Upper lobe of right lung (tissue), 1 donor: ENCODE measurements at regions not wholly inside any gene's neighbourhood (a gene's known extent, or its start where the extent isn't known, plus 50 kb on each side); places are given as distances from the start of the nearest gene placed in this dataset.

Experiments
- ATAC-seq: fragments of 200-7000 bp; cut with Tn5 transposase; one replicate; pipeline ENCODE4 v1.9.1; 2020; ENCODE audit warnings: mild to moderate bottlenecking, moderate library complexity
- DNase-seq: peaks from one replicate; pipeline ENCODE4 v3.0.0-alpha.2; 2020
- H3K27ac ChIP-seq: fragments of 200-600 bp; one replicate; pipeline ENCODE4 v1.8.0; 2022
- H3K27me3 ChIP-seq: fragments of 200-600 bp; one replicate; pipeline ENCODE4 v1.8.0; 2022; ENCODE audit warnings: mild to moderate bottlenecking
- H3K36me3 ChIP-seq: fragments of 200-600 bp; one replicate; pipeline ENCODE4 v1.8.0; 2022
- H3K4me1 ChIP-seq: fragments of 200-600 bp; one replicate; pipeline ENCODE4 v1.8.0; 2022
- H3K4me3 ChIP-seq: fragments of 200-600 bp; one replicate; pipeline ENCODE4 v1.8.0; 2022; ENCODE audit warnings: mild to moderate bottlenecking
- H3K9me3 ChIP-seq: fragments of 200-600 bp; one replicate; pipeline ENCODE4 v1.8.0; 2022
- CTCF ChIP-seq: fragments of 200-600 bp; IDR thresholded peaks from one replicate; pipeline ENCODE4 v1.8.0; 2022; ENCODE audit warnings: antibody characterized with exemption
- intact Hi-C: fragments of 100-400 bp; cut with DNase I; formaldehyde crosslinking; loops from one replicate; pipeline ENCODE4 v1.11.0; 2022
- donor health status: DM: no; HTN: yes; CAD: no; lungs with severe emphysema.

- Histone ChIP-seq H3K27ac (no peak overlapping the region), H3K27me3 (no peaks in the 10 kb centered on the region), H3K36me3 (no peaks in the 10 kb centered on the region), H3K9me3 (no peaks in the 10 kb centered on the region), H3K4me3 (no peak overlapping the region), H3K4me1 (no peaks in the 10 kb centered on the region)
- no peak for ATAC-seq
- intact Hi-C loops = no loop called here
- TF ChIP-seq CTCF = no peak
- DNase-seq = no peak
Measured at GRCh38 chr3:148173851-148174250, 523.9 kb upstream of the AGTR1 start.

GRCh38 chr3:148175214-148175613 is 522.5 kb upstream of the AGTR1 start:
- ATAC-seq = no peak
- Histone ChIP-seq H3K9me3 (no peaks in the 10 kb centered on the region), H3K36me3 (no peaks in the 10 kb centered on the region), H3K27me3 (no peaks in the 10 kb centered on the region), H3K4me1 (no peaks in the 10 kb centered on the region), H3K4me3 (no peak overlapping the region), H3K27ac (no peak overlapping the region)
- intact Hi-C loops = no loop called here
- no peak for DNase-seq
- TF ChIP-seq CTCF = no peak

- Histone ChIP-seq H3K4me1 (no peaks in the 10 kb centered on the region), H3K36me3 (no peaks in the 10 kb centered on the region), H3K27ac (no peak overlapping the region), H3K27me3 (no peaks in the 10 kb centered on the region), H3K9me3 (no peaks in the 10 kb centered on the region), H3K4me3 (no peak overlapping the region)
- TF ChIP-seq CTCF = no peak
- ATAC-seq (no peak), DNase-seq (no peak)
- intact Hi-C loops = no loop called here
Measured at GRCh38 chr3:148178503-148178902, 519.2 kb upstream of the AGTR1 start.

DNA sequence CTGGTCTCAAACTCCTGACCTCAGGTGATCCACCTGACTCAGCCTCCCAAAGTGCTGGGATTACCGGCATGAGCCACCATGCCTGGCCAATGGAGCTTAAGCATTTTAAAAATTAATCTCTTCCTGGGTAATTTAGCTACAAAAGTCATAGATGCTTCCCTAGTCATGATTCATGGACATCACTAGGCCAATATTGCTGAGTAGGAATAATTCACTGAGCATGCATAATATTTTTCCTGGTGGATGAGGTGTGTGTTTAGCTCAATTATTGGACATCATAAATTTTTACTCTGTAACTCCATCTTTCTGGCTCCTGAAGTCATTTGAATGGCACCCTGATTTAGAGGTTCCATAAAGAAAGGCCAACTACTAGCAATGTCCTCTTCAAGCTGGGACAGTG is 512.9 kb upstream of the AGTR1 start:
- H3K9me3 ChIP-seq = no peaks in the 10 kb centered on the region
- intact Hi-C loops = no loop called here
- H3K27me3 ChIP-seq = no peaks in the 10 kb centered on the region
- DNase-seq (no peak), ATAC-seq (no peak)
- no peak for TF ChIP-seq CTCF
- H3K36me3 ChIP-seq = no peaks in the 10 kb centered on the region
- H3K4me1 ChIP-seq = no peaks in the 10 kb centered on the region
- H3K4me3 ChIP-seq = no peak overlapping the region
- H3K27ac ChIP-seq = no peak overlapping the region

DNA sequence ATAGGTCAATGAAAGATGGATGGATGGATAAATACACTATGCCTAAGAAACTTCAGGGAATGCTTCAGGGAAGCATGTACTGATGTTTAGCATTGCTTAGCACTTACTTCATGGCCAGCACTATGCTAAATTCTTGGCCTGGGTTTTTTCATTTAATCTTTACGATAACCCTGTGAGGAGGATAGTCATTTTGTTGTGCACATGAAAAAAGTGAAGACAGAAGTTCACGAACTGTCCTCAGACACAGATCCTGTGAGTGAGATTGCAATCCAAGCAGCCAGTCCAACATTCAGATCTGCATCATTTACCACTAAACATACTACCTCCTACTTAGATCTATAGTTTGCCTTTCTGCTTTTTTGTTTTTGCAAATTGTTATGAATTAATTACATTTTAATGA is 510.8 kb upstream of the AGTR1 start:
- no peak for ATAC-seq
- no peak for TF ChIP-seq CTCF
- Histone ChIP-seq H3K9me3 (no peaks in the 10 kb centered on the region), H3K4me1 (no peaks in the 10 kb centered on the region), H3K27ac (no peak overlapping the region), H3K36me3 (no peaks in the 10 kb centered on the region), H3K4me3 (no peak overlapping the region), H3K27me3 (no peaks in the 10 kb centered on the region)
- no peak for DNase-seq
- intact Hi-C loops = no loop called here

DNA sequence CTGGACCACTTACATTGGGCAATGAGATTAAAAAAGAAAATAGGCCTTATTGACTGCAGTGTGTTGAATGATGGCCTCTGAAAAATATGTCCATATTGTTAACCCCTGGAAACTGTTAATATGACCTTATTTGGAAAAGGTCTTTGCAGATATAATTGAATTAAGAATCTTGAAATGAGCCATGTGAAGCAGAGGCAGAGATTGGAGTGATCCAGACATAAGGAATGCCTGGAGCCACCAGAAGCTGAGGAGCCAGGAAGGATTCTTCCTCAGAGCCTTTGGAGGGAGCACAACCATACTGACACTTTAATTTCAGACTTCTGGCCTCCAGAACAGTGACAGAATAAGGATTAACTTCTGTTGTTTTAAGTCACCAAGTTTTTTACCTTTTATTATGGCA is 510.4 kb upstream of the AGTR1 start:
- Histone ChIP-seq H3K4me1 (no peaks in the 10 kb centered on the region), H3K4me3 (no peak overlapping the region), H3K36me3 (no peaks in the 10 kb centered on the region), H3K27ac (no peak overlapping the region), H3K27me3 (no peaks in the 10 kb centered on the region), H3K9me3 (no peaks in the 10 kb centered on the region)
- no peak for DNase-seq
- intact Hi-C loops = no loop called here
- no peak for TF ChIP-seq CTCF
- ATAC-seq = no peak
